Brain pericyte (primary cell): ENCODE measurements at regions not wholly inside any gene's neighbourhood (a gene's known extent, or its start where the extent isn't known, plus 50 kb on each side); places are given as distances from the start of the nearest gene placed in this dataset.

ENCODE experiments used
- DNase-seq: peaks from one replicate; pipeline ENCODE4 v3.0.0-alpha.2; 2012; ENCODE audit warnings: low read depth, low spot score

- DNase-seq, result no peak
Observed at GRCh38 chr2:122105171-122105876, 349.9 kb downstream of the TSN start.

GRCh38 chr2:122105877-122106206 lies 350.4 kb downstream of the TSN start:
- DNase-seq, result no peak

GRCh38 chr2:122108186-122108585 lies 352.7 kb downstream of the TSN start:
- DNase-seq, result no peak

GRCh38 chr2:122112216-122113005 lies 357.0 kb downstream of the TSN start:
- no peak for DNase-seq

GRCh38 chr2:122114421-122114820 lies 359.0 kb downstream of the TSN start:
- no peak for DNase-seq

GRCh38 chr2:122117371-122117770 lies 361.9 kb downstream of the TSN start:
- no peak for DNase-seq

- DNase-seq, result no peak
Observed at GRCh38 chr2:122129399-122129798, 373.9 kb downstream of the TSN start.

- no peak for DNase-seq
Observed at GRCh38 chr2:122132147-122132691, 376.8 kb downstream of the TSN start.

GRCh38 chr2:122135021-122135937 lies 379.8 kb downstream of the TSN start:
- no peak for DNase-seq

- no peak for DNase-seq
Observed at GRCh38 chr2:122136056-122136455, 380.6 kb downstream of the TSN start.

- DNase-seq, result no peak
Observed at GRCh38 chr2:122138561-122138960, 383.1 kb downstream of the TSN start.

GRCh38 chr2:122139739-122140420 lies 384.4 kb downstream of the TSN start:
- no peak for DNase-seq

- DNase-seq, result no peak
Observed at GRCh38 chr2:122144884-122145283, 389.4 kb downstream of the TSN start.

- no peak for DNase-seq
Observed at GRCh38 chr2:122145856-122146255, 390.4 kb downstream of the TSN start.

- no peak for DNase-seq
Observed at GRCh38 chr2:122148128-122148767, 392.8 kb downstream of the TSN start.

GRCh38 chr2:122150524-122151280 lies 395.3 kb downstream of the TSN start:
- DNase-seq, result no peak

GRCh38 chr2:122152571-122152970 lies 397.1 kb downstream of the TSN start:
- DNase-seq, result no peak

- DNase-seq, result no peak
Observed at GRCh38 chr2:122156176-122156890, 400.9 kb downstream of the TSN start.

- DNase-seq, result no peak
Observed at GRCh38 chr2:122157158-122157557, 401.7 kb downstream of the TSN start.
